ENCODE measurements at regions not wholly inside any gene's neighbourhood (a gene's known extent, or its start where the extent isn't known, plus 50 kb on each side); places are given as distances from the start of the nearest gene placed in this dataset.
"Not testable (repeated sequence)": the region's sequence is repeated elsewhere in the genome, so short reads cannot be mapped to it uniquely, and the experiment has no call there.

- TF ChIP-seq ZFX (IDR thresholded peaks at IDR 0.05; ENCODE audit: borderline replicate concordance): no peak
- TF ChIP-seq CTCF (IDR thresholded peaks at IDR 0.05): no peak
- no peak overlapping the region for H3K27ac ChIP-seq
These were observed 1292.9 kb downstream of the PCDH9 start for GRCh38 chr13:65937251-65937650.

- no peak overlapping the region for H3K27ac ChIP-seq
- TF ChIP-seq CTCF (IDR thresholded peaks at IDR 0.05) (no peak), ZFX (IDR thresholded peaks at IDR 0.05; ENCODE audit: borderline replicate concordance) (no peak)
These were observed 1293.9 kb downstream of the PCDH9 start for GRCh38 chr13:65936249-65936648.

- no peak overlapping the region for H3K27ac ChIP-seq
These were observed 1297.4 kb downstream of the PCDH9 start for GRCh38 chr13:65932587-65933239.

GRCh38 chr13:65932013-65932412, 1298.1 kb downstream of the PCDH9 start:
- H3K27ac ChIP-seq: no peak overlapping the region
- TF ChIP-seq ZFX (IDR thresholded peaks at IDR 0.05; ENCODE audit: borderline replicate concordance): no peak
- no peak for TF ChIP-seq CTCF (IDR thresholded peaks at IDR 0.05)

More at GRCh38 chr13:65932587-65933239, 1297.4 kb downstream of the PCDH9 start:
- TF ChIP-seq ZFX (IDR thresholded peaks at IDR 0.05; ENCODE audit: borderline replicate concordance): no peak
- TF ChIP-seq CTCF (IDR thresholded peaks at IDR 0.05): no peak

- no peak overlapping the region for H3K27ac ChIP-seq
- TF ChIP-seq ZFX (IDR thresholded peaks at IDR 0.05; ENCODE audit: borderline replicate concordance): no peak
- TF ChIP-seq CTCF (IDR thresholded peaks at IDR 0.05): no peak
These were observed 1300.7 kb downstream of the PCDH9 start for GRCh38 chr13:65929436-65929835.

GRCh38 chr13:65926750-65927171, 1303.4 kb downstream of the PCDH9 start:
- no peak overlapping the region for H3K27ac ChIP-seq
- peak; percentile 30 for TF ChIP-seq CTCF (IDR thresholded peaks at IDR 0.05)
- no peak for TF ChIP-seq ZFX (IDR thresholded peaks at IDR 0.05; ENCODE audit: borderline replicate concordance)

- H3K27ac ChIP-seq: not testable (repeated sequence)
These were observed 1307.3 kb downstream of the PCDH9 start for GRCh38 chr13:65922846-65923245.

- TF ChIP-seq CTCF (IDR thresholded peaks at IDR 0.05) (no peak), ZFX (IDR thresholded peaks at IDR 0.05; ENCODE audit: borderline replicate concordance) (no peak)
- H3K27ac ChIP-seq: no peak overlapping the region
These were observed 1308.2 kb downstream of the PCDH9 start for GRCh38 chr13:65921933-65922332.

Measured in 22Rv1 (cell line).